ENCODE measurements at regions not wholly inside any gene's neighbourhood (a gene's known extent, or its start where the extent isn't known, plus 50 kb on each side); places are given as distances from the start of the nearest gene placed in this dataset.
"Not testable (repeated sequence)": the region's sequence is repeated elsewhere in the genome, so short reads cannot be mapped to it uniquely, and the experiment has no call there.

GRCh38 chrX:11893933-11894710, 136.1 kb downstream of the MSL3 start:
- no peak overlapping the region for H3K27ac ChIP-seq (ENCODE audit: low read length)
- H3K9me3 ChIP-seq (ENCODE audit: control insufficient read depth, low read depth, low read length): no peaks in the 10 kb centered on the region
- H3K36me3 ChIP-seq (ENCODE audit: control insufficient read depth, low read depth, low read length): no peaks in the 10 kb centered on the region
- H3K4me3 ChIP-seq (ENCODE audit: low read length): no peak overlapping the region
- no peak overlapping the region for H3K9ac ChIP-seq (ENCODE audit: low read length)
- no peaks in the 10 kb centered on the region for H3K4me1 ChIP-seq (ENCODE audit: control insufficient read depth, low read depth, low read length)
- no peaks in the 10 kb centered on the region for H3K27me3 ChIP-seq (ENCODE audit: control insufficient read depth, insufficient read depth, low read length)

DNA sequence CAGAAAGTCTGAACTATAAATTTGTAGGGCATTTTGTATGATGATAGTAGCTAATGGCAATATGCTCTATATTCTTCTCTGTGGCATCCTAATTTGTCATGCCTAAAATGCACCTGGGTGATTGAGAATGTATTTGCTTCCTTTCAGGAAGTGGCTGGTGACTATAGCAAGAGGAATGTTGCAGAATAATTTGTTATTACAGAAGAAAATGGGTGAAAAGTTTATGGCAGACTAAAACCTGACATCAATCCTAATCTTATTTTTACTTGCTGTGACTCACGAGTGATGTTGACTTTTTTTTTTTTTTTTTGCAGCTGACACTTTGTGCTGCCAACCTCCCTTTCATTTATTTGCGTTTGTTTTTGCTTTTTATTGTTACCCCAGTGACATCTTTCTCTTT, 141.1 kb downstream of the MSL3 start:
- no peaks in the 10 kb centered on the region for H3K9me3 ChIP-seq (ENCODE audit: control insufficient read depth, low read depth, low read length)
- no peaks in the 10 kb centered on the region for H3K27me3 ChIP-seq (ENCODE audit: control insufficient read depth, insufficient read depth, low read length)
- no peaks in the 10 kb centered on the region for H3K36me3 ChIP-seq (ENCODE audit: control insufficient read depth, low read depth, low read length)
- no peak overlapping the region for H3K4me3 ChIP-seq (ENCODE audit: low read length)
- H3K9ac ChIP-seq (ENCODE audit: low read length): no peak overlapping the region
- no peaks in the 10 kb centered on the region for H3K4me1 ChIP-seq (ENCODE audit: control insufficient read depth, low read depth, low read length)
- H3K27ac ChIP-seq (ENCODE audit: low read length): no peak overlapping the region

DNA sequence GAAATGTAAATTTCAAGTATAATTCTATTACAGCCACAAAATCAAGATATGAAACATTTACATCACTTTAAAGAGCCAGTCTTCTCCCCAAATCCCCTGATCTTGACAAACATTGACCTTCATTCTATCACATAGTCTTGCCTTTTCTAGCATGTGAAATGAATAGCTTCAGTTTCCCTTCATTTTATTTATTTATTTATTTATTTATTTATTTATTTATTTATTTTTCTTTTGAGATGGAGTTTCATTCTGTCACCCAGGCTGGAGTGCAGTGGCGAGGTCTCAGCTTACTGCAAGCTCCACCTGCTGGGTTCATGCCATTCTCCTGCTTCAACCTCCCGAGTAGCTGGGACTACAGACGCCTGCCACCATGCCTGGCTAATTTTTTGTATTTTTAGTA, 147.9 kb downstream of the MSL3 start:
- not testable (repeated sequence) for H3K27me3 ChIP-seq (ENCODE audit: control insufficient read depth, insufficient read depth, low read length)

DNA sequence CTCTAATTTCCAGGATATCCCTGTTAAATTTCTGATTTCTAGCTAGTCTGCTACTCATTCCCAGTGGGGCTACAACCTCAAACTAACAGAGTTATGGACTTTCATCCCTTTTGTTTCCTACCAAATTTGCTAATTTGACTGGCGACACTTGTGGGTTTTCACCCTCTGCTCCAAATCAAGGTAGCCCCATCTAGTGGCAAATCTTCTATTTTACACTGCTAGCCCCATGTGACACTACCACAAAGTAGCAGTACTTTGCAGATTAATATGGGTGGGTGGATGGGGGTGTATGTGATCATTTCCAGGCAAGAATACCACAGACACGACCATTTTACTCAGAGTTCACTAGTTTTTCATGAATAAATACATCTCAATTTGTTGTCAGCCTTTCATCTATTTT, 150.3 kb downstream of the MSL3 start:
- Histone ChIP-seq H3K4me1 (ENCODE audit: control insufficient read depth, low read depth, low read length) (no peaks in the 10 kb centered on the region), H3K27me3 (ENCODE audit: control insufficient read depth, insufficient read depth, low read length) (no peaks in the 10 kb centered on the region), H3K9me3 (ENCODE audit: control insufficient read depth, low read depth, low read length) (no peaks in the 10 kb centered on the region), H3K27ac (ENCODE audit: low read length) (no peak overlapping the region), H3K9ac (ENCODE audit: low read length) (no peak overlapping the region), H3K4me3 (ENCODE audit: low read length) (no peak overlapping the region), H3K36me3 (ENCODE audit: control insufficient read depth, low read depth, low read length) (no peaks in the 10 kb centered on the region)

More for the DNA sequence above, 147.9 kb downstream of the MSL3 start:
- not testable (repeated sequence) for H3K9ac ChIP-seq (ENCODE audit: low read length); H3K4me1 ChIP-seq (ENCODE audit: control insufficient read depth, low read depth, low read length); H3K36me3 ChIP-seq (ENCODE audit: control insufficient read depth, low read depth, low read length); H3K4me3 ChIP-seq (ENCODE audit: low read length); H3K27ac ChIP-seq (ENCODE audit: low read length); H3K9me3 ChIP-seq (ENCODE audit: control insufficient read depth, low read depth, low read length)

DNA sequence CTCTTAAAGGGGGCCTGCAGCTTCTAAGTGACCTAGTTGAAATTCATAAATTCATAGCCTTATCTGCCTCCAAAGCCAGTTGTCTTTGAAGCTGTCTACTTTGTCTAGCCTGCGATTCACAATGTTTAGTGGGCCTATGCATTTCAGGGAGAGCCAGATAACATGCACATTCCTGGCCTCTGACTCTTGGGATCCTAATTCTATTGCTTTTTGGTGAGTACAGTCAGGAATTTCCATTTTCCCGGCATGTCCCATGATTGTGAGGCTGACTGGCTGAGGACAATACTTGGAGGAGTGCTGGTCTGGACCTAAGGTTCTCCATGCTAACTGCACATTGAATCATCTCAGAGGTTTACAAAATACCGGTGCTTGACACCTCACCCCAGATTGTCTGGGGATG, 155.0 kb downstream of the MSL3 start:
- H3K27me3 ChIP-seq (ENCODE audit: control insufficient read depth, insufficient read depth, low read length): no peaks in the 10 kb centered on the region
- H3K4me1 ChIP-seq (ENCODE audit: control insufficient read depth, low read depth, low read length): no peaks in the 10 kb centered on the region
- no peak overlapping the region for H3K9ac ChIP-seq (ENCODE audit: low read length)
- H3K9me3 ChIP-seq (ENCODE audit: control insufficient read depth, low read depth, low read length): no peaks in the 10 kb centered on the region
- no peak overlapping the region for H3K4me3 ChIP-seq (ENCODE audit: low read length)
- H3K27ac ChIP-seq (ENCODE audit: low read length): no peak overlapping the region
- no peaks in the 10 kb centered on the region for H3K36me3 ChIP-seq (ENCODE audit: control insufficient read depth, low read depth, low read length)

- Histone ChIP-seq H3K9ac (ENCODE audit: low read length) (no peak overlapping the region), H3K4me3 (ENCODE audit: low read length) (no peak overlapping the region), H3K4me1 (ENCODE audit: control insufficient read depth, low read depth, low read length) (no peaks in the 10 kb centered on the region), H3K27ac (ENCODE audit: low read length) (no peak overlapping the region), H3K9me3 (ENCODE audit: control insufficient read depth, low read depth, low read length) (no peaks in the 10 kb centered on the region), H3K36me3 (ENCODE audit: control insufficient read depth, low read depth, low read length) (no peaks in the 10 kb centered on the region), H3K27me3 (ENCODE audit: control insufficient read depth, insufficient read depth, low read length) (no peaks in the 10 kb centered on the region)
These were observed 171.4 kb downstream of the MSL3 start for GRCh38 chrX:11929476-11929875.

- Histone ChIP-seq H3K4me1 (ENCODE audit: control insufficient read depth, low read depth, low read length) (no peaks in the 10 kb centered on the region), H3K9me3 (ENCODE audit: control insufficient read depth, low read depth, low read length) (no peaks in the 10 kb centered on the region), H3K9ac (ENCODE audit: low read length) (no peak overlapping the region), H3K27me3 (ENCODE audit: control insufficient read depth, insufficient read depth, low read length) (no peaks in the 10 kb centered on the region), H3K4me3 (ENCODE audit: low read length) (no peak overlapping the region), H3K27ac (ENCODE audit: low read length) (no peak overlapping the region), H3K36me3 (ENCODE audit: control insufficient read depth, low read depth, low read length) (no peaks in the 10 kb centered on the region)
These were observed 174.4 kb downstream of the MSL3 start for GRCh38 chrX:11932423-11932822.

DNA sequence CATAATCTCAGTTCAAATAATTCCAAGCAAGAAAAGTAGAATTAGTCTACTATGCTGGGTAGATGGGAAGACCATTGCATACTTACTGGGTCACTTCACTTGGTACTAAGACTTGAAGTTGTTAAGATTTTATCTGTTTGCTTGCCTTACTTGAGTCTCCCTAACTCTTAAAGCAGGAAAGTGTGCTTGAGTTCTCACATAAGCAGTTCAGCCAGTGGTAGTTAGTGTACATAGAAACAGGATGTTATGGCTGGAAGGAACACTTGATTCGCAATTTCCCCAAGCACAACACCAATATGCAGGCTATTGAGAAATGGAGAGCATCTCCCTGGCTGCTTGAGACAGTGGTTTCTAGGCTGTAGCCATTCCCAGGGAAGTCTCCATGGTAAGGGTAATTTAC, 176.1 kb downstream of the MSL3 start:
- Histone ChIP-seq H3K27ac (ENCODE audit: low read length) (no peak overlapping the region), H3K4me1 (ENCODE audit: control insufficient read depth, low read depth, low read length) (no peaks in the 10 kb centered on the region), H3K27me3 (ENCODE audit: control insufficient read depth, insufficient read depth, low read length) (no peaks in the 10 kb centered on the region), H3K4me3 (ENCODE audit: low read length) (no peak overlapping the region), H3K9ac (ENCODE audit: low read length) (no peak overlapping the region), H3K36me3 (ENCODE audit: control insufficient read depth, low read depth, low read length) (no peaks in the 10 kb centered on the region), H3K9me3 (ENCODE audit: control insufficient read depth, low read depth, low read length) (no peaks in the 10 kb centered on the region)

GRCh38 chrX:11941571-11941970, 183.5 kb downstream of the MSL3 start:
- H3K9me3 ChIP-seq (ENCODE audit: control insufficient read depth, low read depth, low read length): no peaks in the 10 kb centered on the region
- H3K9ac ChIP-seq (ENCODE audit: low read length): no peak overlapping the region
- no peak overlapping the region for H3K27ac ChIP-seq (ENCODE audit: low read length)
- no peaks in the 10 kb centered on the region for H3K4me1 ChIP-seq (ENCODE audit: control insufficient read depth, low read depth, low read length)
- H3K27me3 ChIP-seq (ENCODE audit: control insufficient read depth, insufficient read depth, low read length): no peaks in the 10 kb centered on the region
- no peaks in the 10 kb centered on the region for H3K36me3 ChIP-seq (ENCODE audit: control insufficient read depth, low read depth, low read length)
- no peak overlapping the region for H3K4me3 ChIP-seq (ENCODE audit: low read length)

- Histone ChIP-seq H3K27me3 (ENCODE audit: control insufficient read depth, insufficient read depth, low read length) (no peaks in the 10 kb centered on the region), H3K4me3 (ENCODE audit: low read length) (no peak overlapping the region), H3K9me3 (ENCODE audit: control insufficient read depth, low read depth, low read length) (no peaks in the 10 kb centered on the region), H3K36me3 (ENCODE audit: control insufficient read depth, low read depth, low read length) (no peaks in the 10 kb centered on the region), H3K4me1 (ENCODE audit: control insufficient read depth, low read depth, low read length) (no peaks in the 10 kb centered on the region), H3K9ac (ENCODE audit: low read length) (no peak overlapping the region), H3K27ac (ENCODE audit: low read length) (no peak overlapping the region)
These were observed 186.5 kb downstream of the MSL3 start for GRCh38 chrX:11944501-11944900.

DNA sequence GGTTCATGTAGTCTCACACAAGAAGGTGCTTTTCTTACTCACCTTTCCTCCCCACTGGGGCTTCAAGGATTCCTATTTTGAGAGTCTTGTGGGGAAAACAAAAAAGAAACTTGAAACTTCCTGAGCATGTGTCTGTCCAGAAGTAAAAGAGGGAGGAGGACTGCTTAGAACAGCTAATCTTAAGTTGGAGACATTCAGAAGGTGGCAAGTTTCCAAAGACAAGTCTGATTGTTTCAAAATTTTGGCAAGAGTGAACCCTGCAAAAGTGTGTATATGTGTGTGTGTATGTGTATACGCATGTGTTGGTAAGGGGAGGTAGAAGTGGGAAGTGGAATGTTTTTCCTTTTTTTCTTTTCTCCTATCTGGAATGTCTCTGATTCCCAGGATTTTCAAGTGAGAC, 189.0 kb upstream of the FRMPD4 start:
- H3K9ac ChIP-seq (ENCODE audit: low read length): no peak overlapping the region
- H3K27ac ChIP-seq (ENCODE audit: low read length): no peak overlapping the region
- H3K4me3 ChIP-seq (ENCODE audit: low read length): no peak overlapping the region
- H3K27me3 ChIP-seq (ENCODE audit: control insufficient read depth, insufficient read depth, low read length): no peaks in the 10 kb centered on the region
- no peaks in the 10 kb centered on the region for H3K9me3 ChIP-seq (ENCODE audit: control insufficient read depth, low read depth, low read length)
- no peaks in the 10 kb centered on the region for H3K4me1 ChIP-seq (ENCODE audit: control insufficient read depth, low read depth, low read length)
- no peaks in the 10 kb centered on the region for H3K36me3 ChIP-seq (ENCODE audit: control insufficient read depth, low read depth, low read length)

DNA sequence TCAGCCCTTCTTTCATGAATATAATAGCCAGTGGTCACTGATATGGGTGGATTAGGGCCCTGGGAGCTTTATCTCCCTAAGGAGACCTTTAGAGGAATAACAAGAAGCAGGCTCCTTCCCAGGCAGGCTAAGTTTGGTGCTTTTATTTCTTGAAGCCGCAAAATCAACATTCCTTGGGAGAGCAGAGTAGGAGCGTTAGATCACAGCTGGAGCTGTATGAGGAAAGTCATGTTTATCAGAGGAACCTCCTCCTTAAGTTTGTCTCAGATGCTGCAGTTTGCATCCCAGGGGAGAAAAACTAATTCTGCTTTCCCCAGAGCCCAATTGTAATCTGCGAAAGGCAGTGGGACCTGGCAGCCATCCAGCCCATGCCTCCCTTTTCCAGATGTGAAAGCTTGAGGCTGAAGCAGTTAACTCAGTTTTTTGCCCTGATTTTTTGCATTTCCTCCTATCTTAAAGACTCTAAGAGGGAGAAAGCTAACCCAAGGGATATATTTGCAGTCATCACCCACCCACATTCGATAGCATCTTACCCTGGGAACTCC, 186.0 kb upstream of the FRMPD4 start:
- Histone ChIP-seq H3K27me3 (ENCODE audit: control insufficient read depth, insufficient read depth, low read length) (no peaks in the 10 kb centered on the region), H3K9me3 (ENCODE audit: control insufficient read depth, low read depth, low read length) (no peaks in the 10 kb centered on the region), H3K27ac (ENCODE audit: low read length) (no peak overlapping the region), H3K4me3 (ENCODE audit: low read length) (no peak overlapping the region), H3K36me3 (ENCODE audit: control insufficient read depth, low read depth, low read length) (no peaks in the 10 kb centered on the region), H3K9ac (ENCODE audit: low read length) (no peak overlapping the region), H3K4me1 (ENCODE audit: control insufficient read depth, low read depth, low read length) (no peaks in the 10 kb centered on the region)
